ENCODE measurements at regions not wholly inside any gene's neighbourhood (a gene's known extent, or its start where the extent isn't known, plus 50 kb on each side); places are given as distances from the start of the nearest gene placed in this dataset.

DNA sequence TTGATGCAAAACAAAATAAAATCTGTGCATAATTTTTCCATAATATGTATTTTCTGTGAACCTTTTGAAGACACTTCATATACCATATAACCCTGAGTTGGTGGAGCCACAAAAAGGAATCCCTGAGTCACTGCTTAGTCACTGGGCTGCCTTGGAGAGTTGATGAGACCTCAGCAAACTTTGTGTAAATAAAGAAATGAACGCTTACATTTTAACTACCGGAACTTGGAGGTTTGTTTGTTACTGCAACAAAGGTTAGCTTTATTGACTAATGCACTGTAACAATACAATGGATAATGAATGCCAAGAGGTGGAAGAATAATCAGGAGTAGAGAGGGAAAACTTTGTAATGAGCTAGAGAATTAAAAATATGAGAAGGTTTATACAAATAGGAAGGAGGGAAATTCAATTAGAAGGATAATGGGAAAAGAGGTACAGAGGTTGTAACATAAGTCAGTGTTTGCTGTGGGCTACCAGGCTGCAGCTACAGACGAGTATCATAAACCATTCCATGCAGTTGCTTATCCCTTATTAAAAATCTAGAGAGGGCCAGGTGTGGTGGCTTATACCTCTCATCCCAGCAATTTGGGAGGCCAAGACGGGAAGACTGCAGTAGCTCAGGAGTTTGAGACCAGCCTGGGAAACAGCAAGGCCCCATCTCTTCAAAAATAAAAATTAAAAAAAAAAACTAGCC is 1042.1 kb downstream of the TYW1 start:
- no peaks in the 10 kb centered on the region for H3K4me1 ChIP-seq (ENCODE audit: insufficient read depth, low read length)
- Mint-ChIP-seq H3K9me3 (ENCODE audit: unreplicated experiment) (peaks cover 4% of the 10 kb centered on the region), H3K36me3 (ENCODE audit: low read depth, unreplicated experiment) (no peaks in the 10 kb centered on the region), H3K27ac (ENCODE audit: unreplicated experiment) (no peak overlapping the region), H3K27me3 (ENCODE audit: low read depth, unreplicated experiment) (no peaks in the 10 kb centered on the region), H3K4me3 (ENCODE audit: unreplicated experiment) (no peak overlapping the region), H3K4me1 (ENCODE audit: low read depth, unreplicated experiment) (no peaks in the 10 kb centered on the region)
- peaks cover 2% of the 10 kb centered on the region for H3K9me3 ChIP-seq (ENCODE audit: insufficient read depth, low read depth, low read length)
- H3K36me3 ChIP-seq (ENCODE audit: insufficient read depth, low read length), result no peaks in the 10 kb centered on the region
- H3K4me3 ChIP-seq (ENCODE audit: insufficient read depth, low read depth, low read length), result no peak overlapping the region
- no peaks in the 10 kb centered on the region for H4K20me1 ChIP-seq (ENCODE audit: insufficient read depth, low read length)
- no peak overlapping the region for H3K27ac ChIP-seq (ENCODE audit: low read depth, low read length)
- H3K79me2 ChIP-seq (ENCODE audit: insufficient read depth, low read length), result no peaks in the 10 kb centered on the region
- no peaks in the 10 kb centered on the region for H3K27me3 ChIP-seq (ENCODE audit: insufficient read depth, low read length)
- peak overlapping the region; percentile 36 for H3K4me2 ChIP-seq (ENCODE audit: low read length)
- TF ChIP-seq CTCF (IDR thresholded peaks at IDR 0.05; ENCODE audit: insufficient read depth, low read depth, low read length) (no peak), EZH2 (IDR thresholded peaks at IDR 0.05; ENCODE audit: insufficient read depth, low read length) (no peak)
- peak; percentile 74 for DNase-seq (ENCODE audit: low read depth)
- H3K9ac ChIP-seq (ENCODE audit: low read length), result no peak overlapping the region
- peak; percentile 89 for FAIRE-seq
- no peak overlapping the region for H2AFZ ChIP-seq (ENCODE audit: low read depth, low read length)

DNA sequence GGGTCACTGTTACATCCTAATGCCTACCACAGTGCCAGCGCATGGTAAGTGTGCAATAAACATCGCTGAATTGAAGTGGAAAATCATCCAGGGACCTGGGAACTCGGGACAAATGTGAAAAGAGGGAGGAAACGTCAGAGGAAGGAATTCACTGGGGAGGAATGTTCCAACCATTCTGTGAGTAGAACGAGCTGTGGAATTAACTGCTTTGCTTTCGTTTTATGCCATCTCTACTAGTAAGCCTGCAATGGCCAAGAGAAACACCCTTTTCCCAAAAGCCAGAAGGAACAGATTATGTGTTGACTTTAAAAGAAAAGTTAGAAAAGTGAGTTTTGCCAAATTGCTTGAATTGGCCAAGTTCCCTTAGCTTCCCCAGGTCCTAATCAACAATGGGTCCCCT is 1044.9 kb downstream of the TYW1 start:
- Histone ChIP-seq H4K20me1 (ENCODE audit: insufficient read depth, low read length) (no peaks in the 10 kb centered on the region), H3K27me3 (ENCODE audit: insufficient read depth, low read length) (no peaks in the 10 kb centered on the region), H3K4me2 (ENCODE audit: low read length) (no peak overlapping the region), H3K9me3 (ENCODE audit: insufficient read depth, low read depth, low read length) (peaks cover 2% of the 10 kb centered on the region), H3K4me1 (ENCODE audit: insufficient read depth, low read length) (no peaks in the 10 kb centered on the region), H3K79me2 (ENCODE audit: insufficient read depth, low read length) (no peaks in the 10 kb centered on the region), H3K4me3 (ENCODE audit: insufficient read depth, low read depth, low read length) (no peak overlapping the region), H2AFZ (ENCODE audit: low read depth, low read length) (no peak overlapping the region), H3K27ac (ENCODE audit: low read depth, low read length) (no peak overlapping the region), H3K36me3 (ENCODE audit: insufficient read depth, low read length) (no peaks in the 10 kb centered on the region), H3K9ac (ENCODE audit: low read length) (no peak overlapping the region)
- no peak overlapping the region for H3K4me3 Mint-ChIP-seq (ENCODE audit: unreplicated experiment)
- H3K4me1 Mint-ChIP-seq (ENCODE audit: low read depth, unreplicated experiment), result no peaks in the 10 kb centered on the region
- FAIRE-seq (no peak), DNase-seq (ENCODE audit: low read depth) (no peak)
- no peak for TF ChIP-seq CTCF (IDR thresholded peaks at IDR 0.05; ENCODE audit: insufficient read depth, low read depth, low read length)
- no peak for TF ChIP-seq EZH2 (IDR thresholded peaks at IDR 0.05; ENCODE audit: insufficient read depth, low read length)
- peaks cover 4% of the 10 kb centered on the region for H3K9me3 Mint-ChIP-seq (ENCODE audit: unreplicated experiment)
- H3K27me3 Mint-ChIP-seq (ENCODE audit: low read depth, unreplicated experiment), result no peaks in the 10 kb centered on the region
- no peaks in the 10 kb centered on the region for H3K36me3 Mint-ChIP-seq (ENCODE audit: low read depth, unreplicated experiment)
- no peak overlapping the region for H3K27ac Mint-ChIP-seq (ENCODE audit: unreplicated experiment)

- Mint-ChIP-seq H3K27ac (ENCODE audit: unreplicated experiment) (no peak overlapping the region), H3K27me3 (ENCODE audit: low read depth, unreplicated experiment) (no peaks in the 10 kb centered on the region), H3K4me1 (ENCODE audit: low read depth, unreplicated experiment) (no peaks in the 10 kb centered on the region), H3K4me3 (ENCODE audit: unreplicated experiment) (no peak overlapping the region), H3K9me3 (ENCODE audit: unreplicated experiment) (peaks cover 9% of the 10 kb centered on the region), H3K36me3 (ENCODE audit: low read depth, unreplicated experiment) (no peaks in the 10 kb centered on the region)
- no peak for TF ChIP-seq EZH2 (IDR thresholded peaks at IDR 0.05; ENCODE audit: insufficient read depth, low read length)
- H3K27me3 ChIP-seq (ENCODE audit: insufficient read depth, low read length), result no peaks in the 10 kb centered on the region
- no peak overlapping the region for H3K4me3 ChIP-seq (ENCODE audit: insufficient read depth, low read depth, low read length)
- no peaks in the 10 kb centered on the region for H3K79me2 ChIP-seq (ENCODE audit: insufficient read depth, low read length)
- H4K20me1 ChIP-seq (ENCODE audit: insufficient read depth, low read length), result no peaks in the 10 kb centered on the region
- DNase-seq (ENCODE audit: low read depth) (peak; percentile 32), FAIRE-seq (no peak)
- peaks cover 2% of the 10 kb centered on the region for H3K9me3 ChIP-seq (ENCODE audit: insufficient read depth, low read depth, low read length)
- no peaks in the 10 kb centered on the region for H3K36me3 ChIP-seq (ENCODE audit: insufficient read depth, low read length)
- H3K9ac ChIP-seq (ENCODE audit: low read length), result no peak overlapping the region
- H2AFZ ChIP-seq (ENCODE audit: low read depth, low read length), result no peak overlapping the region
- no peak overlapping the region for H3K27ac ChIP-seq (ENCODE audit: low read depth, low read length)
- H3K4me2 ChIP-seq (ENCODE audit: low read length), result no peak overlapping the region
- H3K4me1 ChIP-seq (ENCODE audit: insufficient read depth, low read length), result no peaks in the 10 kb centered on the region
These were observed 1046.9 kb downstream of the TYW1 start for GRCh38 chr7:68043546-68043945.

Measured in astrocyte (in vitro differentiated cells and primary cell).